Esophagus squamous epithelium (tissue), 5 donors: ENCODE measurements at regions not wholly inside any gene's neighbourhood (a gene's known extent, or its start where the extent isn't known, plus 50 kb on each side); places are given as distances from the start of the nearest gene placed in this dataset.

ENCODE experiments used
- DNase-seq: peaks from one replicate; lab custom pipeline; 2025; lab: John Stamatoyannopoulos, UW
- H3K27ac ChIP-seq, 4 donors: fragments of 200-600 bp; sonication (generic); one replicate each; pipeline ENCODE4 v1.5.1; 2016 to 2019; ENCODE audit warnings: mild to moderate bottlenecking in 1 of 4
- H3K27me3 ChIP-seq, 4 donors: fragments of 200-600 bp; sonication (generic); 1 replicate in 3 of 4; 2 replicates in 1 of 4; pipeline versions ENCODE4 v1.5.1 to v1.6.0; 2017 to 2021; ENCODE audit warnings: antibody characterized with exemption in 1 of 4
- H3K36me3 ChIP-seq, 3 donors: fragments of 200-600 bp; sonication (generic); one replicate each; pipeline ENCODE4 v1.5.1; 2016 to 2019
- H3K4me1 ChIP-seq, 3 donors: fragments of 200-600 bp; sonication (generic); one replicate each; pipeline ENCODE4 v1.5.1; 2017 to 2019
- H3K4me3 ChIP-seq, 4 donors: fragments of 200-600 bp; sonication (generic); 1 replicate in 3 of 4; 2 replicates in 1 of 4; pipeline ENCODE4 v1.5.1; 2016 to 2019; ENCODE audit warnings: mild to moderate bottlenecking in 2 of 4, moderate library complexity in 1 of 4
- H3K9me3 ChIP-seq, 3 donors: fragments of 200-600 bp; sonication (generic); one replicate each; pipeline ENCODE4 v1.5.1; 2016 to 2019
- POLR2A ChIP-seq, 4 donors: fragments of 450-650 bp; IDR thresholded peaks; one replicate each; pipeline ENCODE4 v1.6.1; 2017; ENCODE audit warnings: antibody characterized with exemption in 4 of 4, mild to moderate bottlenecking in 4 of 4, moderate library complexity in 3 of 4
- WGBS, 2 donors: methylation state at CpG; one replicate each; pipeline ENCODE4 v1.1.5; 2018; 5-methylcytosine and 5-hydroxymethylcytosine counted together
- intact Hi-C: fragments of 100-400 bp; cut with DNase I; formaldehyde crosslinking; loops from one replicate; pipeline ENCODE4 v1.15.0; 2022
- TF ChIP-seq, protein P1 (sequence below), 6 experiments: fragments of 450-650 bp in 4 of 6; fragments of 200-600 bp in 2 of 6; sonication (generic) in 2 of 6; IDR thresholded peaks; one replicate each; pipeline ENCODE4 v1.5.1; 2016 to 2019; ENCODE audit warnings: antibody characterized with exemption in 6 of 6, mild to moderate bottlenecking in 4 of 6, moderate library complexity in 4 of 6
- donor health status: DM: yes; HTN: yes; CAD: no.

DNA sequence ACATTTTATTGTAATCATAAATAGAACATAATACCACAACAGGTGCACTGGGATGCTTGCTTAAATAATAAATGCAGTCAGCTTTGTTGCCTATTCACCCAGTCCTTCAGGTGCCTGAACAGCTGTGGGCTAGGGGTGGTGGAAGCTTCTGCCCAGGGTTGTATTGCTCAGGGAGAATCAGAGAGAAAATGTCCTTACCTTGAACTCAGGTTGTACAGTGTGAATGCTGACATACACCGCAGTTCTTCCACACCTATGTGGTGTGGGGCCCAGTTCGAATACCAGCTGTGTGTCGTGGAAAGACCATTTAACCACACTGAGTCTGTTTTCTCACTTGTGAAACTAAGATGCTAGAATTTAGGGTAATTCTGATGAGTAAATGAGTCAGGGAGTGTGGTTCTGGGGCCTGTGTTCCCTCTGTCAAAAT, 115.7 kb upstream of the ATP1A1 start:
- no peaks in the 10 kb centered on the region for H3K27me3 ChIP-seq
- intact Hi-C loops, result no loop called here
- no peak overlapping the region for H3K27ac ChIP-seq
- 63 to 80% methylated on average over 3 of the region's 3 CpGs for WGBS, 2 donors
- peaks cover 0 to 26% (median 11%) of the 10 kb centered on the region in 3 donors for H3K4me1 ChIP-seq
- DNase-seq, result no peak
- TF ChIP-seq, protein P1, sequence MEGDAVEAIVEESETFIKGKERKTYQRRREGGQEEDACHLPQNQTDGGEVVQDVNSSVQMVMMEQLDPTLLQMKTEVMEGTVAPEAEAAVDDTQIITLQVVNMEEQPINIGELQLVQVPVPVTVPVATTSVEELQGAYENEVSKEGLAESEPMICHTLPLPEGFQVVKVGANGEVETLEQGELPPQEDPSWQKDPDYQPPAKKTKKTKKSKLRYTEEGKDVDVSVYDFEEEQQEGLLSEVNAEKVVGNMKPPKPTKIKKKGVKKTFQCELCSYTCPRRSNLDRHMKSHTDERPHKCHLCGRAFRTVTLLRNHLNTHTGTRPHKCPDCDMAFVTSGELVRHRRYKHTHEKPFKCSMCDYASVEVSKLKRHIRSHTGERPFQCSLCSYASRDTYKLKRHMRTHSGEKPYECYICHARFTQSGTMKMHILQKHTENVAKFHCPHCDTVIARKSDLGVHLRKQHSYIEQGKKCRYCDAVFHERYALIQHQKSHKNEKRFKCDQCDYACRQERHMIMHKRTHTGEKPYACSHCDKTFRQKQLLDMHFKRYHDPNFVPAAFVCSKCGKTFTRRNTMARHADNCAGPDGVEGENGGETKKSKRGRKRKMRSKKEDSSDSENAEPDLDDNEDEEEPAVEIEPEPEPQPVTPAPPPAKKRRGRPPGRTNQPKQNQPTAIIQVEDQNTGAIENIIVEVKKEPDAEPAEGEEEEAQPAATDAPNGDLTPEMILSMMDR (IDR thresholded peaks at IDR 0.05), result no peak
- no peak for TF ChIP-seq POLR2A (IDR thresholded peaks at IDR 0.05)
- H3K36me3 ChIP-seq, result no peaks in the 10 kb centered on the region
- no peak overlapping the region for H3K4me3 ChIP-seq
- H3K9me3 ChIP-seq, result no peaks in the 10 kb centered on the region

DNA sequence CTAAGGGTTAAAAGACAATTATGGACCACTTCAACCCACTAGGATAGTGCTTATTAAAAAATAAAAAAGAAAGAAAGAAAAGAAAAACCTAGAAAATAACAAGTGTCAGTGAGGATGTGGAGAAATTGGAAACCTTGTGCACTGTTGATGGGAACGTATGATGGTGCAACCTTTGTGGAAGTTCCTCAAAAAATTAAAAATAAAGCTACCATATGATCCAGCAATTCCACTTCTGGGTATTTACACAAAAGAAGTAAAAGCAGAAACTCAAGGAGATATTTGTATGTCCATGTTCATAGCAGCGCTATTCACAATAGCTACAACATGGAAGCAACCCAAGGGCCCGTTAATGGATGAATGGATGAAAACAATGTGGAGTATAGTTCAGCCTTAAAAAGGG, 115.2 kb upstream of the ATP1A1 start:
- TF ChIP-seq, protein P1 (IDR thresholded peaks at IDR 0.05), result no peak
- no peak for TF ChIP-seq POLR2A (IDR thresholded peaks at IDR 0.05)
- Histone ChIP-seq H3K4me3 (no peak overlapping the region), H3K36me3 (no peaks in the 10 kb centered on the region), H3K27me3 (no peaks in the 10 kb centered on the region), H3K9me3 (no peaks in the 10 kb centered on the region), H3K4me1 (peaks cover 5 to 31% (median 13%) of the 10 kb centered on the region in 3 donors), H3K27ac (no peak overlapping the region)
- WGBS, 2 donors, result 82 to 89% methylated on average over 3 of the region's 3 CpGs
- no peak for DNase-seq
- intact Hi-C loops, result no loop called here

- TF ChIP-seq POLR2A (IDR thresholded peaks at IDR 0.05), result no peak
- TF ChIP-seq, protein P1 (IDR thresholded peaks at IDR 0.05), result no peak
- intact Hi-C loops, result no loop called here
- Histone ChIP-seq H3K4me3 (no peak overlapping the region), H3K27me3 (no peaks in the 10 kb centered on the region), H3K36me3 (no peaks in the 10 kb centered on the region), H3K9me3 (no peaks in the 10 kb centered on the region), H3K27ac (no peak overlapping the region), H3K4me1 (peaks cover 11 to 41% (median 16%) of the 10 kb centered on the region in 3 donors)
- no peak for DNase-seq
- 77 to 80% methylated on average over 5 of the region's 5 CpGs for WGBS, 2 donors
These were observed 114.2 kb upstream of the ATP1A1 start for GRCh38 chr1:116258668-116259419.

DNA sequence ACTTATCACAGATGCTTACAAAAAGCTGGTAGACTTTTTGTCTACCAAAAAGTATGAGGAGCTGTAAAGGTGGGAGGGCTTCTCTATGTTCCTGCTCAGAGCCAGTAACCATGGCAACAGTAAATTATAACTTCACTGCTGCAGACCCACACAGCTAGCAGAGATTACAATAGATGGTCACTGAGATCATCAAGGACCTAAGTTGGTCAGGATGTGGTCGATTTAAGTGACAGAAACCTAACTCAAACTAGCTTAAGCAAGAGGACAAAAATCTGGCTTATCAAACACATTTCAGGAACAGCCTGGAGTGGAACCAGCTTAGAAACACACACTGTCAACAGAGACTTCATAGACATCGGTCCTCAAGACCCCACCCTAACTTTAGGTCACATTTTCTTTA, 113.4 kb upstream of the ATP1A1 start:
- intact Hi-C loops, result no loop called here
- Histone ChIP-seq H3K4me3 (no peak overlapping the region), H3K27me3 (no peaks in the 10 kb centered on the region), H3K9me3 (no peaks in the 10 kb centered on the region), H3K36me3 (no peaks in the 10 kb centered on the region), H3K4me1 (peaks cover 11 to 42% (median 16%) of the 10 kb centered on the region in 3 donors), H3K27ac (no peak overlapping the region)
- DNase-seq, result no peak
- WGBS, 2 donors, result 65 to 78% methylated on average over 2 of the region's 2 CpGs
- TF ChIP-seq, protein P1 (IDR thresholded peaks at IDR 0.05), result no peak
- no peak for TF ChIP-seq POLR2A (IDR thresholded peaks at IDR 0.05)

DNA sequence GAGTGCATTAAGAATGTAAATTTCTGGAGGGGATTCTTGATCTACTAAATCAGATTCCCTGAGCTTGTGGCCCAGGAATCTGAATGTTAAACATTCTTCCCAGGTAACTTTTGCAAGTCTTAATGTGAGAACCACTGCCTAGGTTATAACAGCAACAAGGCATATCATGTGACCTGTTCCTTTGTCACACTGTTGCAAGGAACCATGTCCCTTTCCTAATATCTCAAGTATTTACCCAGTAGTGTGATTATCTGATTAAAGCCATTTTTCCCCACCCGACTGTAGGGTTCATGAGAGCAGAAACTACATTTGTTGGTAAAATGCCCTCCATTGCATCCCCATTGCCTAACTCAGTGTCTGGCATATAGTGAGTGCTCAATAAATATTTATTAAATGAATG, 112.9 kb upstream of the ATP1A1 start:
- no peaks in the 10 kb centered on the region for H3K9me3 ChIP-seq
- no peak for TF ChIP-seq POLR2A (IDR thresholded peaks at IDR 0.05)
- TF ChIP-seq, protein P1 (IDR thresholded peaks at IDR 0.05), result no peak
- no peak overlapping the region for H3K27ac ChIP-seq
- intact Hi-C loops, result no loop called here
- 73 to 86% methylated on average over 1 of the region's 1 CpG for WGBS, 2 donors
- no peak for DNase-seq
- no peaks in the 10 kb centered on the region for H3K36me3 ChIP-seq
- no peak overlapping the region for H3K4me3 ChIP-seq
- H3K4me1 ChIP-seq, result peaks cover 11 to 42% (median 13%) of the 10 kb centered on the region in 3 donors
- no peaks in the 10 kb centered on the region for H3K27me3 ChIP-seq
